ENCODE measurements at regions not wholly inside any gene's neighbourhood (a gene's known extent, or its start where the extent isn't known, plus 50 kb on each side); places are given as distances from the start of the nearest gene placed in this dataset.

GRCh38 chr2:6442252-6442985 lies 423.3 kb downstream of the CMPK2 start:
- DNase-seq, result no peak

- DNase-seq, result no peak
These were observed 422.5 kb downstream of the CMPK2 start for GRCh38 chr2:6443061-6443823.

- no peak for DNase-seq
These were observed 421.2 kb downstream of the CMPK2 start for GRCh38 chr2:6444514-6444913.

- no peak for DNase-seq
These were observed 420.6 kb downstream of the CMPK2 start for GRCh38 chr2:6445156-6445555.

GRCh38 chr2:6446938-6447608 lies 418.6 kb downstream of the CMPK2 start:
- DNase-seq, result no peak

GRCh38 chr2:6448893-6449292 lies 416.8 kb downstream of the CMPK2 start:
- no peak for DNase-seq

- no peak for DNase-seq
These were observed 416.4 kb downstream of the CMPK2 start for GRCh38 chr2:6449343-6449742.

- no peak for DNase-seq
These were observed 412.8 kb downstream of the CMPK2 start for GRCh38 chr2:6452702-6453481.

GRCh38 chr2:6454286-6454990 lies 411.3 kb downstream of the CMPK2 start:
- no peak for DNase-seq

- no peak for DNase-seq
These were observed 406.6 kb downstream of the CMPK2 start for GRCh38 chr2:6459138-6459537.

- no peak for DNase-seq
These were observed 395.2 kb downstream of the CMPK2 start for GRCh38 chr2:6470518-6470917.

- no peak for DNase-seq
These were observed 394.3 kb downstream of the CMPK2 start for GRCh38 chr2:6471419-6471818.

- DNase-seq, result no peak
These were observed 391.3 kb downstream of the CMPK2 start for GRCh38 chr2:6474161-6475140.

GRCh38 chr2:6475155-6475940 lies 390.4 kb downstream of the CMPK2 start:
- no peak for DNase-seq

GRCh38 chr2:6480514-6480913 lies 385.2 kb downstream of the CMPK2 start:
- no peak for DNase-seq

- DNase-seq, result no peak
These were observed 383.5 kb downstream of the CMPK2 start for GRCh38 chr2:6482256-6482655.

GRCh38 chr2:6487765-6488164 lies 377.9 kb downstream of the CMPK2 start:
- no peak for DNase-seq

- DNase-seq, result no peak
These were observed 373.1 kb downstream of the CMPK2 start for GRCh38 chr2:6492573-6492972.

GRCh38 chr2:6493266-6493665 lies 372.4 kb downstream of the CMPK2 start:
- DNase-seq, result no peak

GRCh38 chr2:6493669-6494068 lies 372.0 kb downstream of the CMPK2 start:
- DNase-seq, result no peak
